HG02981 (cell line): ENCODE measurements at regions not wholly inside any gene's neighbourhood (a gene's known extent, or its start where the extent isn't known, plus 50 kb on each side); places are given as distances from the start of the nearest gene placed in this dataset.
"Not testable (repeated sequence)": the region's sequence is repeated elsewhere in the genome, so short reads cannot be mapped to it uniquely, and the experiment has no call there.

Experiments
- ATAC-seq: cut with Tn5 transposase; IDR thresholded peaks from one replicate; pipeline ENCODE4 v1.9.1; 2021; ENCODE audit warnings: mild to moderate bottlenecking, moderate library complexity; ENCODE audit not compliant: unreplicated experiment

GRCh38 chr2:200201839-200202238, 104.7 kb upstream of the SPATS2L start:
- not testable (repeated sequence) for ATAC-seq

DNA sequence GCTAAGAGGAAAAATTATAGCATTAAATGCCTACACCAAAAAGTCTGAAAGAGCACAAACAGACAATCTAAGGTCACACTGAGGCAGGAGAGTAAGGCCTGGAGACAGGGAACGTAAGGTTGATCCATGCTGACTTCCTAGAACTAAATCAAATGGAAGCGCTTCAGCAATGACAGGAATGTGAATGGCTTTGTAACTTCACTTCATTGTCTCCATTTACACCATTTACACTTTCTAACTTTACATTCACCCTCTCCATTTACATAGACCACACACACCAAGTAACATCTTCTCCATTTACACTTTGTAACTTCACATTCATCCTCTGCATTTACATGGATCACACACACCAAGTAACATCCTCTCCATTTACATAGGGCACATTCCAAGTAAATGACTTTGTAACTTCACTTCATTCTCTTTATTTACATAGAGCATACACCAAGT, 103.1 kb upstream of the SPATS2L start:
- ATAC-seq = no peak

GRCh38 chr2:200208041-200208440, 98.5 kb upstream of the SPATS2L start:
- no peak for ATAC-seq

DNA sequence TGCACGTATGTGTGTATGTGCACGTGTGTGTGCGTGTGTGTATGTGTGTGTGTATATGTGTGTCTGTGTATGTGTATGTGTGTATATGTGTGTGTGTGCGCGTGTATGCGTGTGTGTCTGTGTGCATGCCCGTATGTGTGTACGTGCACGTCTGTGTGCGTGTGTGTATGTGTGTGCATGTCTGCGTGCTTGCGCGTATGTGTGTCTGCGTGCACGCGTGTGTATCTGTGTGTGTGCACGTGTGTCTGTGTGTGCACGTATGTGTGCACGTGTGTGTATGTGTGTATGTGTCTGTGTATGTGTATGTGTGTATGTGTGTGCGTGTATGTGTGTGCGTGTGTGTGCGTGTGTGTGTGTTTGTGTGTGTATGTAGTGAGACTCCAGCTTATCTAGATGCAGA, 97.5 kb upstream of the SPATS2L start:
- ATAC-seq = no peak

DNA sequence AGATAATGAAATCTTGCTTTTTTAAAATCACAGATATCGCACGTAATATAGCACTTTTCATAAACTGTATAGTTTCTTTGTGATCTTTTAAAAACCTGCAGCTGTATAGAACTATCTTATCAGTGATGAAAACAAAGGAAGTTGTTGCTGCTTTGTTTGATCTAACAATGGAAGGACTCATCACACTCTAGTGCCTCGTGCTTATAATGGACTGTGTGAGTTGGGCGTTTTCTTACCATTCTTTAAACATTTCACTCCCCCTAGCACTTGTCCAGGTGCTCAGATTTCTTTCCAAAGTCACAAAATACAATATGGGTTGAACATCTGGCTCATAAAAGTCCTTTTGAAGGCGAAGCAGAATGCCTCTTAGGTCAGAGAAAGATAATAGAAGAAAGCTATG, 94.8 kb upstream of the SPATS2L start:
- ATAC-seq = no peak

DNA sequence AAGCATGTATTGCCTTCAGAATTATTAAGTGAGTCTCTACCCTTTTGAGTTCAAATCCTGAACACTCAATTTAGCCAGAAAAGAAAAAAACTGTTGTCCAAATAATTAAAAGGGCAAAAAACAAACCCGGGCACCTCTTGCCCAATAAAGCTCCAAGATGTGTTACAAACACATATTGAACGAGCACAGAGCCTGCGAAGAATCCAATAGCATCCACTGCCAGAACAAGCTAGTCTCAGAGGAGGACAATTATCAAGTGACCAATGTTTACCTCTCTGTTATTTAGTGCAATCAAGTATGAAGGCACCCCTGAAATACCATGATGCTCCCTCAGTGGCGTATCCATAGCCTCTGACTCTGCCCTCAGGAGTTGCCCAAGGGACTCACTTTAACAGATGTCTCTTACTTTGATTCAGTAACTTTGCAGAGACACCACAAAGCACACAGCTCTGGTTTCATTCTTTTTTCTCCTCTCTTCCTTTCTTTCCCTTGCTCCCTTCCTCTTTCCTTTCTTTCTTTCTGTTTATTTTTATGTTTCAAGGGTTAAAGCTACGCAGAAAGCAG, 93.5 kb upstream of the SPATS2L start:
- ATAC-seq = no peak

- no peak for ATAC-seq
Observed at GRCh38 chr2:200216310-200216709, 90.2 kb upstream of the SPATS2L start.

- ATAC-seq = no peak
Observed at GRCh38 chr2:200217320-200217719, 89.2 kb upstream of the SPATS2L start.

DNA sequence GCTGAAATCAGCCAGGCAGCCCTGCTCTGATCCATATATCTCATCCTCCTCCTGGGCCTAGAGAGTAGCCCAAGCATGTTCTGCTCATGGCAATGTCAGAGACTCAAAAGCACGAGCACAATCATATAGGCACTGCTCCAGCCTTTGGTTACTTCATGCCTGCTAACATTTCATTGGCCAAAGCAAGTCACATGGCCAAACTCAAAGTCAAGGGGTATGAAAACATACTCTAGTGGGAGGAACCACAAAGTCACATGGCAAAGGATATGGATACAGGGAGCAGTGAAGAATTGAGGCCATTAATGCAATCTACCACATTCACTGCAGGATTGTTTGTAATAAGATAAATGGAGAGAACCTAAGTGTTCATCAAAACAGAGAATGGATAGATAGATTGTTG, 87.8 kb upstream of the SPATS2L start:
- no peak for ATAC-seq

- ATAC-seq = no peak
Observed at GRCh38 chr2:200219309-200220113, 87.0 kb upstream of the SPATS2L start.

- no peak for ATAC-seq
Observed at GRCh38 chr2:200220251-200220650, 86.2 kb upstream of the SPATS2L start.

DNA sequence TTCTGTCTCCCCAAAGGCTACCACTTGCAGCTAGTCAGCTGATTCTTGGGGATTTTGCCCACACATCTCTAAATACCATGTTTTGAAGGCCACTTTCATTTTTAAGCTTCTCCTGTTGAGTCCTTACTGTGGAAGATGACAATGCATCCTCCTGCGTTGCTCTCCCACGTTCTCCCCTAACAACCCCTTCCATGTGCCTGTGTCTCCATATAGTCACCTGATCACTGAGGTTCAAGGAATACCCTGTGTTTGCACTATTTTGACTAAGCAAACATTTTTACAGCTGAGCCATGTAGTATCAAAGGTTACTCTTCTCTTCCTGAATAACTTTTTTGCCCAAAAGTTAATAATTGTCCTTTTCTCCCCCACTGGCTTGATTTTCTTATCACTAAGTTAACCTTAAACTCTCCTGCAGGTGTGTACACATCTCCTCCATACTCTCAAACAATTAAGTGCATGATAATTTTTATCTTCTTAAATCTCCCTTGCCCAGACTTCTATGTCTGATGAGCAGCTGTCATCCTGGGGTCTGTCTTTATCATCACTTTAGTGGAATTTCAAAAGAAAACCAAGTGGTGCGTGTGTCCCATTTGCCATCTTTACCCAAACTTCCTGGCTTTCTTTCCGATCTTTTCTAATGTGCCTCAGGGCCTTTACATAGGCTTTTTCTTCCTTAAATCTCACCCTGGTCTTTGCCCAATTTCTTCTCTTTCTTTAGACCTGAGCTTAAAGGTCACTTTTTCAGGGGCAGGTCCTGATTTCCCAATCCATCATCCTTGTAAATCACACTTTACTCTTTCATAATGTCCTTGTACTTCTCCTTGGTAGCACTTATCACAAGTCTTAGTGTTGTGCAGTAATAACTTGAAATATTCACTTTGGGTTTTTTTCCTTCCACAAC, 85.2 kb upstream of the SPATS2L start:
- no peak for ATAC-seq

DNA sequence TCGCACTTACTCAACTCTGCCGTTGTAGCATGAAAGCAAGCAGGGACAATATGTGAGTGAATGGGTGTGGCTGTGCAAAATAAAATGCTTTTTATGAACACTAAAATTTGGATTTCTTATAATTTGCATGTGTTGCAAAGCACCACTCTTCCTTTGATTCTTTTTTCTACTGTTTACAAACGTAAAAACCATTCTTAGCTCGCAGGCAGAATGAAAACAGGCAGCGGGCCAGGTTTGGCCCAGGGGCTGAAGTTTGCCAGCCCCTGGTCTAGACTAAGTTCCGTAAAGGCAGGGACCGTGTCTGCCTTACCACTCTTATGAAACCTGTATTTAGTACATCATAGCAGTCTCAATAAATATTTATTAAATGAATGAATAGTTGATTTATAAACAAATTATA, 83.7 kb upstream of the SPATS2L start:
- no peak for ATAC-seq

DNA sequence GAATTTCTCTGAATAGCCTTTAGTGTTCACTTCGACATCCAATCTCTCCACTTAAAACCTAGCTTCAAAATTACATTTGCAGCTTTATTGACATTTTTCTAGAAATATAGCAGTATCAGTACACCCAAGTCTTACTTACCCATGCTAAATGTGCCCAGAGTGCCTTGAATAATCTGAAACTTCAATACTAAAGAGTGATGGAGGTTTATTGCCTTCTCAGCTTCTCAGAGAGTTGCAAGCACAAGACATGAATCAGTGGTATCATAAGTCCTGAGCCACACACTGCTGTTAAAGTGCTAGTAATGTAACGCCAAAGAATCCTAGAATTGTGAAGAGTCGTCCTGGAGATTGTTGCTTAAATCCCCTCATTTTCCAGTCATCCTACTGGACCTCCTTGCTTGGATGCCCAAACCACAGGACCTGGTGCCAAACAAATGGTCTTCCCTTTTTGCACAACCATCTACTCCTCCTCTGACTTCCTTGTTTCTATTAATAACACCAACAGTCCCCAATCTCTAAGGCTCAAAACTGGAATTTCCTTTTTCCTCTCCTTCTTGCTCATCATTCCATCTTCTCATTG, 83.2 kb upstream of the SPATS2L start:
- ATAC-seq = no peak

GRCh38 chr2:200225951-200226350, 80.5 kb upstream of the SPATS2L start:
- ATAC-seq = no peak

GRCh38 chr2:200226451-200227426, 79.8 kb upstream of the SPATS2L start:
- no peak for ATAC-seq

GRCh38 chr2:200230716-200231115, 75.8 kb upstream of the SPATS2L start:
- no peak for ATAC-seq

DNA sequence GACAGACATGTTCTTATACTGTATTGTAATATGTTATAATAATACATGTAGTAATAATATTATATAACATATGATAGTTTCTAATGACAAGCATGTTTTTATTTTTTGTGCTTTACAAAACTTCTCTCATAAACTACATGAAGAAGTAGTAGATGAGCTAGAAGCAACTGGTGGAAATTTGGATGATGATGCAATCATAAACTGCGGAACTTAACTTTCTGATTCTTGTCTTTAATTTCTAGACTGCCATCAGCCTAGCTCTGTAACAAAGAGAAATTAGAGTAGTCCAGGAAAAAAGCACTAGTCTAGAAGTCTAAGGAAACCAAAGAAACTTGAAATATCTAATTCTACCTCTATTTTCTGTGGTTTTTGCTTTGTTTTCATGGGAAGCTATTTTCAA, 71.0 kb upstream of the SPATS2L start:
- no peak for ATAC-seq

GRCh38 chr2:200239216-200239615, 67.3 kb upstream of the SPATS2L start:
- ATAC-seq = no peak

- no peak for ATAC-seq
Observed at GRCh38 chr2:200242570-200242969, 63.9 kb upstream of the SPATS2L start.
